HL-60 (cell line): ENCODE measurements at regions not wholly inside any gene's neighbourhood (a gene's known extent, or its start where the extent isn't known, plus 50 kb on each side); places are given as distances from the start of the nearest gene placed in this dataset.

Experiments
- GABPA ChIP-seq: IDR thresholded peaks from 2 replicates; pipeline ENCODE4 v1.6.1; 2012; ENCODE audit warnings: low read depth
- POLR2AphosphoS5 ChIP-seq: IDR thresholded peaks from 2 replicates; pipeline ENCODE4 v1.6.1; 2012; ENCODE audit warnings: low read depth
- SPI1 ChIP-seq: IDR thresholded peaks from 2 replicates; pipeline ENCODE4 v1.6.1; 2012; ENCODE audit warnings: low read depth, mild to moderate bottlenecking, borderline replicate concordance
- TF ChIP-seq, protein P1 (sequence below): IDR thresholded peaks from 2 replicates; pipeline ENCODE4 v1.6.1; 2012; ENCODE audit warnings: low read depth; ENCODE audit not compliant: insufficient replicate concordance
- TF ChIP-seq, protein P2 (sequence below): IDR thresholded peaks from one replicate; pipeline ENCODE4 v1.5.1; 2011; ENCODE audit warnings: low read length, control low read depth, inconsistent platforms; ENCODE audit not compliant: insufficient read depth

DNA sequence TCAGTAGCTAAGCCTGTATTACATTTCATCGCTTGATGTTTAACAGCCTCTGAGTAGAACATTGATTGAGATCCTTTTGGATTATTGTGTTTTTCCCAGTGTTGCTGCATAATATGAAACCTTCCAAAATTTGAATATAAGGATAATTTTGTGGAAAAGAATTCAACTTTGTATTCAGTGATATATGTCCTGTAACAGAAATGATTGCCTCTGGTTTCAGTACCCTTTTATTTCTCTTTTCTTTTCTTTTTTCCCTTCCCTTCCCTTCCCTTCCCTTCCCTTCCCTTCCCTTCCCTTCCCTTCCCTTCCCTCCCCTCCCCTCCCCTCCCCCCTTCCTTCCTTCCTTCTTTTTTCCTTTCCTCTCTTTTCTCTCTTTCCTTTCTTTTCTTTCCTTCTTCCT is 74.6 kb downstream of the UTRN start:
- TF ChIP-seq, protein P1, sequence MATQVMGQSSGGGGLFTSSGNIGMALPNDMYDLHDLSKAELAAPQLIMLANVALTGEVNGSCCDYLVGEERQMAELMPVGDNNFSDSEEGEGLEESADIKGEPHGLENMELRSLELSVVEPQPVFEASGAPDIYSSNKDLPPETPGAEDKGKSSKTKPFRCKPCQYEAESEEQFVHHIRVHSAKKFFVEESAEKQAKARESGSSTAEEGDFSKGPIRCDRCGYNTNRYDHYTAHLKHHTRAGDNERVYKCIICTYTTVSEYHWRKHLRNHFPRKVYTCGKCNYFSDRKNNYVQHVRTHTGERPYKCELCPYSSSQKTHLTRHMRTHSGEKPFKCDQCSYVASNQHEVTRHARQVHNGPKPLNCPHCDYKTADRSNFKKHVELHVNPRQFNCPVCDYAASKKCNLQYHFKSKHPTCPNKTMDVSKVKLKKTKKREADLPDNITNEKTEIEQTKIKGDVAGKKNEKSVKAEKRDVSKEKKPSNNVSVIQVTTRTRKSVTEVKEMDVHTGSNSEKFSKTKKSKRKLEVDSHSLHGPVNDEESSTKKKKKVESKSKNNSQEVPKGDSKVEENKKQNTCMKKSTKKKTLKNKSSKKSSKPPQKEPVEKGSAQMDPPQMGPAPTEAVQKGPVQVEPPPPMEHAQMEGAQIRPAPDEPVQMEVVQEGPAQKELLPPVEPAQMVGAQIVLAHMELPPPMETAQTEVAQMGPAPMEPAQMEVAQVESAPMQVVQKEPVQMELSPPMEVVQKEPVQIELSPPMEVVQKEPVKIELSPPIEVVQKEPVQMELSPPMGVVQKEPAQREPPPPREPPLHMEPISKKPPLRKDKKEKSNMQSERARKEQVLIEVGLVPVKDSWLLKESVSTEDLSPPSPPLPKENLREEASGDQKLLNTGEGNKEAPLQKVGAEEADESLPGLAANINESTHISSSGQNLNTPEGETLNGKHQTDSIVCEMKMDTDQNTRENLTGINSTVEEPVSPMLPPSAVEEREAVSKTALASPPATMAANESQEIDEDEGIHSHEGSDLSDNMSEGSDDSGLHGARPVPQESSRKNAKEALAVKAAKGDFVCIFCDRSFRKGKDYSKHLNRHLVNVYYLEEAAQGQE: no peak
- TF ChIP-seq, protein P2, sequence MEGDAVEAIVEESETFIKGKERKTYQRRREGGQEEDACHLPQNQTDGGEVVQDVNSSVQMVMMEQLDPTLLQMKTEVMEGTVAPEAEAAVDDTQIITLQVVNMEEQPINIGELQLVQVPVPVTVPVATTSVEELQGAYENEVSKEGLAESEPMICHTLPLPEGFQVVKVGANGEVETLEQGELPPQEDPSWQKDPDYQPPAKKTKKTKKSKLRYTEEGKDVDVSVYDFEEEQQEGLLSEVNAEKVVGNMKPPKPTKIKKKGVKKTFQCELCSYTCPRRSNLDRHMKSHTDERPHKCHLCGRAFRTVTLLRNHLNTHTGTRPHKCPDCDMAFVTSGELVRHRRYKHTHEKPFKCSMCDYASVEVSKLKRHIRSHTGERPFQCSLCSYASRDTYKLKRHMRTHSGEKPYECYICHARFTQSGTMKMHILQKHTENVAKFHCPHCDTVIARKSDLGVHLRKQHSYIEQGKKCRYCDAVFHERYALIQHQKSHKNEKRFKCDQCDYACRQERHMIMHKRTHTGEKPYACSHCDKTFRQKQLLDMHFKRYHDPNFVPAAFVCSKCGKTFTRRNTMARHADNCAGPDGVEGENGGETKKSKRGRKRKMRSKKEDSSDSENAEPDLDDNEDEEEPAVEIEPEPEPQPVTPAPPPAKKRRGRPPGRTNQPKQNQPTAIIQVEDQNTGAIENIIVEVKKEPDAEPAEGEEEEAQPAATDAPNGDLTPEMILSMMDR: no peak
- no peak for TF ChIP-seq GABPA
- no peak for TF ChIP-seq POLR2AphosphoS5
- no peak for TF ChIP-seq SPI1
